NOMO-1 treated with dmso at 0.1 percent for 144 hours (cell line): ENCODE measurements at regions not wholly inside any gene's neighbourhood (a gene's known extent, or its start where the extent isn't known, plus 50 kb on each side); places are given as distances from the start of the nearest gene placed in this dataset.

ENCODE experiments used
- DNase-seq: peaks from one replicate; lab custom pipeline; 2025; ENCODE audit not compliant: unreplicated experiment; lab: John Stamatoyannopoulos, UW

DNA sequence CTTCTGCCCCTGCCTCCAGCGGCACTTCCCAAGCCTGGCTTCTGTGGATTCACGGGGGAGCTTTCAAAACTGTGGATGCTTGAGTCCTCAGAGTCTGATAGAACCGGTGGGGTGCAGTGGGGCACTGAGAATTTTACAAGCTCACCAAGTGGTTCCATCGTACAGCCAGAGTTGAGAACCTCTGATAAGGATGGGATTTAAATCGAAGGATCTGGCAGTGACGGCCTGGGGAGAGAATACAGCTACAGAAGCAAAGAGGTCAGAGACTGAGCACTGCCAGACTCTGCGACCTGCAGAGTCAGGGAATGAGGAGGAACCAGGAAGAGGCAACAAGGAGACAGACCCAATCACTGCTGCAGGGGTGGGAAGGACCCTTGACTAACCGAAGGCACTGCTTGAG is 124.6 kb upstream of the BOD1 start:
- no peak for DNase-seq

DNA sequence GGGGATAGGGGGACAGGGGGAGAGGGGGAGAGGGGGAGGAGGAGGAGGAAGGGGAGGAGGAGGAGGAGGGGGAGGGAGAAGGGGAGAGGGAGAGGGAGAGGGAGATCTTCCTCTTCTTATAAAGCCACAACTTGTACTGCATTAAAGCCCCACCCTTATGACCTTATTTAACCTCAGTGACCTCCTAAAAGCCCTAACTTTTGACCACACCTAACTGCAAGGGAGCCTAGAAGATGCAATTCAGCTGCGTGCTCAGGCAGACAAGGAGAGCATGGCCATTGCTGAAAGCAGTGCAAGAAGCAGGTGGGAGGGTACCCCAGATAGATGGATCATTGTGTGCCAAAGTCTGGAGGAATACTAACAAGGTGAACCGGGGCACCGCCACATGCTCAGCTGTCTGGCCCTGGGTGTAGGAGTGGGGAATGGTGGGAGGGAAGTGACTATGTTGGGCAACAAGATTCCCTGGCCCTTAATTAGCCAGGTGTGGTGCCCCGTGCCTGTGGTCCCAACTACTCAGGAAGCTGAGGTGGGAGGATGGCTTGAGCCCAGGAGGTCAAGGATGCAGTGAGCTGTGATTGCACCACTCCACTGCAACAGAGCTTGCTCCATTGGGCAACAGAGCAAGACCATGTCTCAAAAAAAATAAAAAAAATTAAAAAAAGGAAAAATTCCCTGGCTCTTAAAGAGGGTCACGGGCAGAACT is 125.4 kb upstream of the BOD1 start:
- DNase-seq: no peak

- DNase-seq: no peak
These were observed 126.0 kb upstream of the BOD1 start for GRCh38 chr5:173742432-173742816.

- DNase-seq: no peak
These were observed 127.3 kb upstream of the BOD1 start for GRCh38 chr5:173743641-173744343.

DNA sequence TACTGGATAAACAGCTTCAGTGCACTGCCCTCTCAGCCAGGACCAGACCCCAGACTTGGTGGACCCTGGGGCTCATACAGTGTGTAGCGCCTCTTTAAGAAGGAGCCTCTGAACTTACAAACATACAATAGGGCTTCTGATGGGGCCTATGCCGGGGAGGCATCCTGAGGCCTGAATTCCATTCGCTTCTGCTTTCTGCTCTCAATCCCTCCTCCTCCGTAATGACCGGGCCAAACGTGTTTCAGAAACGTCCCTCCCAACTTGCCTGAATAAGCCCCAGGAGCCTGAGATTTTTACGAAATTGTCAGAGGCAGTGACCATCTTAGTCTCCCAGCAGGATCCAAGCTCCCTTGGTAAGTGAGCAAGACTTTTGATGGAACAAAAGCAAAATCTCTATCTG is 128.1 kb upstream of the BOD1 start:
- DNase-seq: no peak

- no peak for DNase-seq
These were observed 128.7 kb upstream of the BOD1 start for GRCh38 chr5:173745123-173745522.

DNA sequence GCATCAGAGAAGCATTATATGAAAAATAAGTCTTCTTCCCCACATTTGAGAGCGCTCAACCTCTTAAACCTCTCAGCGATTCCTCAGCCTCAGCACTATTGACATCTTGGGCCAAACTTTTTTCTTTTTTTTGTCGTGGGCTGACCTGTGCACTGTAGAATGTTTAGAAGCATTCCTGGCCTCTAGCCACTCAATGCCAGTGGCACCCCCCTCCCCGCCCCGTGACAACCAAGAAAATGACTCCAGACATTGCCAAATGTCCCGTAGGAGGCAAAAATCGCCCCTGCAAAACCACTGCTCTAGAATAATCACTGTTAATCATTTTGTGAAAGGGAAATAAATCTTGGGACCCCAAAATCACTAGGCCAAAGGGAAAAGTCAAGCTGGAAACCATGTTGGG is 129.1 kb upstream of the BOD1 start:
- no peak for DNase-seq

- no peak for DNase-seq
These were observed 129.7 kb upstream of the BOD1 start for GRCh38 chr5:173746047-173746646.

GRCh38 chr5:173747876-173748275 is 131.4 kb upstream of the BOD1 start:
- no peak for DNase-seq

DNA sequence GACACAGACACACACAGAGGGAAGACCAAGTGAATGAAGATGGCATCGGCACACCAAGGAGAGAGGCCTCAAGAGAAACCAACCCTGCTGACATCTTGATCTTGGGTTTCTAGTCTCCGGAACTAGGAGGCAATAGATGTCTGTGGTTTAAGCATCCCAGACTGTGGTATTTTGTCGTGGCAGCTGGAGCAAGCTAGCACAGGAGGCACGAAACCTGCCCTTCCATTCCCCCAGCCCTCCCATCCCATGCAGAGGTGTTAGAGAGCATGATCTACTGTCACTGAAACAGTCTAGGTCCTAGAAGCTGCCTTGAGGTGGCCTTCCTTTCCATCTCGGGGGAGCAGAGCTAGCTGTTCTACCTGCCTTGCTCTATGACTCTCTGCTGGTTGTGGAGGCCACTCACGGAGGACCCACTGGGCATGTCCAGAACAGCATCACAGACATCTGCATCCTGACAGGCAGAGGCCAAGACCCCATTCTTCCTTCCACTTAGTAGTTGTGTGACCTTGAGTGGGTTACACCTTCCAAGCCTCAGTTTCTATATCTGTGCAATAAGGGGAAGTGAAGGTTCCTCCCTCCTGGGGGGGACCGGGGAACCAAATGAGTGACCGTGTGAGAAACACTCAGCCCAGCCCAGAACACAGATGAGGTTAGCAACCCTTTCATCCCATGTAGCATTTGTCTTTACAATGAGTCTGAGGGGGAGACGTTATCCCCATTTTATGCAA is 134.3 kb upstream of the BOD1 start:
- DNase-seq: no peak

DNA sequence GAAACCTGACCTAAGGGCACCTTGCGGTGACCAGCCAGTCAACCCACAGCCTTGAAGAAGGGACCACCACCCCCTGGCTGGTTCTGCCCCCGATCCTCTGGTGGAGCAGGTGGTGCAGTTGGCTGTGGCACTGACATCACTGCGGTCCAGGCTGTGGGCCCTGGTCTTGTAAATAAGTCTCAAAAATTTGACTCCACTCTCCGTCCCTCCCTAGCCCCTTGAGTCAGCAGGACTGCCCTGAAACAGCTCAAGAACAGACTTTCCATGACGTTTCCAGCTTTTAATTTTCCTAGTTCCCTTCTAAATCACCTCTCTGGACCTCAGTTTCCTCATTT is 134.8 kb upstream of the BOD1 start:
- DNase-seq: no peak

GRCh38 chr5:173752653-173753052 is 135.5 kb upstream of the CPEB4 start:
- DNase-seq: no peak

DNA sequence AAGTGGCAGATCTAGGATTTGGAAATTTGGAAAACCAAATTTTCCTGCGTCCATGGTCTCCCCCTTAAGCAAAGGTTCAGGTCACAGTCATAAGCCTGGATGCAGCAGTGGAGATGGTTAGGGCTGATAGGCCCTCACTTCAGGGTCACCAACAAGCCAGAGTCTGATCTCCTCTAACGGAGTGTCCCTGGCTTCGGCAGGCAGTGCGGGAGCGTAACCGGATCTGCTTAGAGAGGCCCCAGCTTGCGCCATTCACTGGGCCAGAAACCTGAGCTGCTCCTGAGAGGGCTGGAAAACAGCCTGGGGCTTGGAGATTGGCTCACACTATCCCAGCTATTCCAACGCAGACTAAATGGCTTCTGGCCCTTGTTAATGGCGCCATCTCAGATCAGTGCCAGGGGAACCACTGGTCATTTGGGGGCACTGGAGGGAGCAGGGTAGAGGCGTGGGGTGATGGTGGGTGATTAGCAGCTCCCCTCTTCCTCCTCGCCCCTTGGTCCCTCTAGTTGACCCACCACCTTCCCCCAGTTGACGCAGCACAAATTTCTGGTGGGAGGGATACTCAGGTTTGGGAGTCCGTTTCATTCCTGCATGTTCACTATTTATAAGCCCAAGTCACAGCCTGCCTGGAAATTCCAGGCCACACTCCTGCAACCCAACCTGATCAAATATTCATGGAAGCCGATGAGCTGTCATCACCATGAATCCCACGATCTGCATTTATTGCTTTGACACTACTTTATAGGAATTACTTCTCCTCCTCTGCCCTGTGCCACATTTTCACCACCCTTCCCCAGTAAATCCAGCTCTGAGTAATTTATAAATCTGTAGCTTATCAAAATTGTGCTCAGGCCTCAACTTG is 134.6 kb upstream of the CPEB4 start:
- DNase-seq: no peak

DNA sequence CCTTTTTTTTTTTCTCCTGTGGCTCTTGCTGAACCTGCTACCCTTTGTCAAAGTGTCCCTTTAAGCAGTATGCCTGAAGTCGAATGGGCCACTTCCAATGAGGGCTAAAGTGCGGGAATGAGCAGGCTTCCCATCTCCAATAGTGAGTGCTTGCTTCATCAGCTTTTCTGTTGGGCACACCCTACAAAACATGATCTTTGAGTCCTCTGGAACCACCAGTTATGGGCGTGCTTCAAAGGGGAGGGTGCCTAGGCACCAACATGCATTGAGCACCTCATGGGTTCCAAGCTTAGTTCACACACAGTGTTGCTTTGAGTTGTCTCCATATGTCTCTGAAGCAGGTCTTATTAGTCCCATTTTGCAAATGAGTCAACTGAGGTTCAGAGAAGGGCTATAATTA is 132.8 kb upstream of the CPEB4 start:
- no peak for DNase-seq

GRCh38 chr5:173757403-173758209 is 130.5 kb upstream of the CPEB4 start:
- DNase-seq: no peak

GRCh38 chr5:173758676-173759075 is 129.5 kb upstream of the CPEB4 start:
- no peak for DNase-seq

- DNase-seq: no peak
These were observed 128.5 kb upstream of the CPEB4 start for GRCh38 chr5:173759691-173760090.

GRCh38 chr5:173760461-173761177 is 127.5 kb upstream of the CPEB4 start:
- no peak for DNase-seq

DNA sequence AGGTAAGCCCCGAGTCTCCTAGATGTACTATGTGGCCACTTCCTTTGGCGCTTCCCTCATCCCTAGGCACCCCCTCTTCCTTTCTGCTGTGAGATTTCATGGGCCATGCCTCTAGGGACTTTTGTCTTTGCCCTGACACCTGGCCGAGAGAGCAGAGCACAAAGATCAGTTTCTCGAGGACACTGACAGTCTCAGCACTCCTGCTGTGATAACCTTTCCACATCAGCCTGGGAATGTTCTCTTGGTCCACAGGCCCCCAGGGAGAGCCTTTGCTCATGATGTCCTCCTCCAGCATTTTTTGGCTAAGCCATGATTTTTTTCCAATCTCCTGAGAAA is 127.0 kb upstream of the CPEB4 start:
- DNase-seq: no peak

DNA sequence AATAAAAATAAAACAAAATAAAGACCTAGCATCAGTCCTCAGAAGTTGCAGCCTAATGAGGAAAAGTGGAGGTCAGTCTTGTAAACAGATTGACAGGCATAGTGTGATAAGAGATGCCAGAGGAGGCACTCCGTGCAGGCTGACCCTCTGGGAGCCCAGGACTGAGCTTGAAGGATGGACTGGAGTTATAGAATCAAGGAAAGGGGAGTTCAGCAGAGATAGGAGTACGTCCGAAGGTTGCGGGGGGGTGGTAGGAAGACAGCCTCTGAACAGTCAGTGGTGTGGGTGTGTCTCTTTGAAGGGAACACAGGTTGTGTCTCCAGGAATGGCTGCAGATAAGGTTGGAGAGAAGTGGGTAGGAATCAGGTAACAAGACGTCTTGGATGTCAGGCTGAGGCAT is 126.1 kb upstream of the CPEB4 start:
- no peak for DNase-seq
